Stimulated activated CD4-positive, alpha-beta T cell treated with anti-CD3 and anti-CD28 coated beads, Interleukin-1b, Interleukin-23, amount 100 ng/mL, for 1 hour (primary cell): ENCODE measurements at regions not wholly inside any gene's neighbourhood (a gene's known extent, or its start where the extent isn't known, plus 50 kb on each side); places are given as distances from the start of the nearest gene placed in this dataset.

Experiments used
- DNase-seq, 2 donors: peaks; one replicate each; pipeline ENCODE4 v3.0.0-alpha.2; 2020; ENCODE audit warnings: low read depth in 2 of 2

DNA sequence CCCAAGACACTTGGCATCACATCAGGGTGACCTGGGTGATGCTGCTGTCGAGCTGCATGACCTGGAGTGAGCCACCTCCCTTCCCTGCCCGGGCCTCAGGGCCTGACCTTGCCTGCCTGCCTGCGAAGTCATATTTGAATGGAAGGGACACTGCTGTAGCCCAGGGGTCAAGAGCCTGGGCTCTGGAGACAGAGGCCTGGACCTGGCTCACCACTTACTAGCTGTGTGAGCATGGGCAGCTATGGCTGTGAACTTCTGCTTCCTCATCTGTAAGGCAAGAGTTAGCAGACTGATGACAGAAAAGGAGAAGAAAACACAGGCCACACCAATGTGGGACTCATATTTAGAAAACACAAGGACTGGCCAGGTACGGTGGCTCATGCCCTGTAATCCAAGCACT, 118.7 kb downstream of the ZFP36L2 start:
- DNase-seq: no peak

DNA sequence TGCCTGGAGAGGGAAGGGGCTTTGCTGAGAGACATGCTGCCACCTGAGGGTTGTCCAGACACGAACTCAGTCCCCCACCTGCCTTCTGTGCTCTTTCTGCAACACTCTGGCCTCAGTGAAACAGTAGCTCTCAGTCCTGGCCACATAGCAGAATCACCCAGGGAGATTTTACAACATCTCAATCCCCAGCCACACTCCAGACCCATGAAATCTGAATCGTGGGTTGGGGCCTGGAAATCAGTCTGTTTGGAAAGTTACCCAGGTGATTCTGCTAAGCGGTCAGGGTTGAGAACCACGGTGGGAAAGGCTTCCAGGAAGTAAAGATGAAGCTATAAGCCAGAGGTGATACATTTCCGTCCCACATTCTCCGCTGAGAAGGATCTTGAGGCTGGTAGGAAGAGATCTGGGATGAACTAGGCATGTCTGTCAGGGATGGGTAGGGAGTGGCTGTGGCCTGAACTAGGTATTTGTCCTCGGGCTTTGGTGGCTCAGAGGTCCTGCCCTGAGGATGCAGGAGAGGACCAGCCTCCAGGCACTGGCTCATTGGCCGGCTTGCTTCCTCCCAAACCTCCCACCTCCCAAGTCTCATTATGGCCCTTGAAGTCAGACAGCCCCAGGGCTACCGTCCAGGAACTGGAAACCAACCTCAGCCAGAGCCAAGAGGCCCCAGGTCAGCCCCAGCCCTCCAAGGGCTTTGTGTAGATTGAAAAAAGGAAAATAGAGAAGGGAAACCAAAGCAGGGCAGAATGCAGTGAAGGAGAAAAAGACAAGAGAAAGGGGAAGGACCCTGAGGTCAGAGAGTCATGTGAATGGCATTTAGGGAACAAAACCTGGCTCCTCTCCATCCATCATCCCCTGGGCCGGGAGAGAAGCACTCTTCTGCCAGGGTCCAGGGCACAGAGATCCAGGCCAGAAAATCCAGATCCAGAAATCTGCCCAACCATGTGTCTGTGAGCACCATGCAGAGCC, 119.6 kb downstream of the ZFP36L2 start:
- no peak for DNase-seq

DNA sequence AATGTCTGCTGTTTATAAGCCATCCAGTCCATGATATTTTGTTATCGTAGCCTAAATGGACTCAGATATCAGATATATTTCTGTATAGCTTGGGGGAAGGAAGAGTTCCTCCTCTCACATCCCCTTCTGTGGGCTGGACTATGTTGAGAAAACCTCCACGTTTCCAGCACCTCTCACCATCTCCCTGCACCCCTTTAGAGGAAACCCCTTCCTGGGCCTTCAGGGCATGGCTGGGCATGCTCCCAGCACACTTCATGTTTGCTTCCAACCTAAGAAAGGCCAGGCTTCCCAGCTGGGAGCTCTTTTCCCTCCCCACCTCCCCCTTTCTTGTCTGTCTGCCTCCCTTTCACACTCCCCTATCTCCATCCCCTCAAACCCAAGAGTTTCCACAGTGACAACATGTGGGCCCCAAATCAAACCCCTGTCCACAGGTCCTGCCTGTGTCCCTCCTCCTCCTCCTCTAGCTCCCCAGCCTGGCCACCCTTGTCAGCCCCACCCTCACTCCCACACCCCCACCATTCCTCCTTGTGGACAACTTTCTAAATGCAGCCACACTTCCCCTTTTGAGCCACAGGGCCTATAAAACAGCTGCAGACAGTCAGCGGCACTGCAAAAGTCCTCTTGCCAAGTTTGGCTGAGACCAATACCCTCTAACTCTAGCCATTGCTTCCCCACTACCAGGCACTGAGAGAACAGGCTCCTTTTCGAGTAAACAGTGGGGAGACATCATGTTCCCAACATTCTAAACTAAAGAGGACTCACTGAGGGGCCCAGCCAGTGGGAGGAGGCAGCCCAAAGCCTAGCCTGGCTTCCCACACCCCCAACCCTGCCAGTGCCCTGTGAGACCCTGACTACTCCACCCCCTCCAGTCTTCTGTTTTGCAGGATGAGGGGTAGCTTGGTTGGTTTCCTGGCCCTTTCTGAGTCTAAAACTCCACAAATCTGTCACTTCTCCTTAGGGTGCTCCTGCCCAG, 120.5 kb downstream of the ZFP36L2 start:
- no peak for DNase-seq

DNA sequence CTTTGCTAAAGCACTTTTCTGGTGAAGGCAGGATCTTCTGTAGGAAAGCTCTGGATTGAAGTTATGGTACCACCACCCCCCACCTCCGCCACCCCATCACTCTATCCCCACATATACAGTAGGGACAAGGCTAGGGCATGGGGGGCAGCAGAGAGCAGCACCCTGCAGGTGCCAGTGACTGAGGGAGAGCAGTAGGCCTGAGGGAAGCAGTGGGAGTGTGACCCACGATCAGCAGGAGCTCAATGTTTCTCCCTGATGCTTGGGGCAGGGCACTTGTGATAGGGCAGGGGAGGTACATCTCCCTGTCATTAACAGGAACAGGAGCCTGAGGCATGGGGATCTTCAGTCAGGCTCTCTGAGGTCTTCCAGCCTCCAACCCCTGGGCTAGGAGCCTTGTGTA, 121.6 kb downstream of the ZFP36L2 start:
- no peak for DNase-seq

DNA sequence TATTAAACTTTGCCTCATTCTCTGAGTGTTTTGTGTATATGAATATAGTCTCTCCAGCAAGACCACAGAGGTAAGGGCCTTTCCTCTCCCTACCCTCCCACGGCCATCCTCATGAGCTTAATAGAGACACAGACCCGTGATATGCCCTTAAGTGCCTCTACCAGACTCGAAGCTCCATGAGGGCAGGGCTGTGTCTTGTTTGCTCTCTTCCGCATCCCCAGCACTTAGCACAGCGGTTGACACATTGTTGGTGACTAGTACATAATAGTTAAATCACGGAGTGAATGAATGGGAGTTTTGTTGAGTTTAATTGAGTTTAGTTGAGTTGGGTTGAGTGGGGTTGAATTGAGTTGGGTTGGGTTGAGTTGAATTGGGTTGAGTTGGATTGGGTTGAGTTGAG, 122.3 kb downstream of the ZFP36L2 start:
- DNase-seq: no peak

DNA sequence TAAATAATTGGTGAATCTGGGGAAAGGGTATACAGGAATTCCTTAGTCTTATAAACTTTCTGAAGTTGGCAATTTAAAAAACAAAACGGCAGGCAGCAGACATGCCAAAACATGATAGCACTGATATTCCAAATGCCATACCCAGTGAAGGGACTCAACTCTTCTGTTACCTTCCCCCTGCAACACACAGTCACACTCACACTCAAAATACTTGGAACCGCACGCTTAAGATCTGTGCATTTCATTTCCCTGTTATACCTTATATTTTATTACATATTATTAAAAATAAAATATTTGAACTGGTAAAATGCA, 123.4 kb downstream of the ZFP36L2 start:
- DNase-seq: no peak

DNA sequence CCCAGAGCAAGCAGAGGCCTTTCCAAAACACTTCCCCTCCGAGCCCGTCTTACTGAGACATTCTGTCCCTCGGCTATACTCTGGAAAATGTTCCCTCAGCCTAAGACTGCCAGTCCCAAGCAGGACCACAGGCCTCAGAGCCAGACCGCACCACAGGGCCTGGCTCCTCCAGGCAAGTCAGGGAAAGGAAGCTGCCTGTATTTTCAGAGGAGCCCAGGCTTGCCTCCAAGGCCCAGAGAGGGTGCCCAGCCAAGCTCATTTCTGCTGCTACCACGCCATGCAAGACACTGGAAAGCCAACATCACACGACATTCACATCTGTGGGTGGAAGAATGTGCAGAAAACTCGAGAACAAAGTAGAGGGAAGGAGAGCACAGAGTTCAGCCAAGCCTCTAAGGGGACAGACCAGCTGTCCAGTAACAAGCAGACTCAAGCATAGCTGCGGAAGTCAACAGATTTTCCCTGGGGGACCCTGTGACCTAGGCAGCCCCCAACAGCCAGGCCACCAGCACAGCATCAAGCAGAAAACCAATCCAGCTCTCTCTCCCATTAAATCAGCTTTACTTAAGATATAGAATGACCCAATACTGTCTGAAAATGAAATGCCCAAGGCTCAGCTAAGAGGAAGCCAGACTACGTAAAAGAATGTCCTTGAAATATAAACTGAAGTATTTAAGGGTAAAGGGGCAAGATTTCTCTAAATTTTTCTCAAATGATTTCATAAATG, 123.9 kb downstream of the ZFP36L2 start:
- no peak for DNase-seq

DNA sequence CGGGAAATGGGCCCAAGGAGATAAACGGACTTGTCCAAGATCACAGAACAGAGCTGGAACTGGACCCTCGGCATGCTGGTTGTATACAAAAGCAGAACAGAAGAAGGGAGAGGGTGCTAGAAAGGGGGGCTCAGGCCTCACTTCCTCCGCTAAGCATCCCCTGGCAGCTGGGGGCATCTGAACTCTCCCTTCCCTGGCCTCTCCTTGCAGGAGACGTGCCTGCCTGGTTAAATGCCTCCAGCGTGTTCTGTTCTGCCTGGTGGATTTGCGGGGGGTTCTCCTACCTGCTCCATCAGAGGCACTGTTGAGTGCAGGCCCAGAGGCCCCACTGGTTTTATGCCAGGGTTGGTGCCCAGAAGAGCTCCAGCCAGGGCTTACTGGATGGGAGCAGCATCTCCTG, 124.7 kb downstream of the ZFP36L2 start:
- no peak for DNase-seq

DNA sequence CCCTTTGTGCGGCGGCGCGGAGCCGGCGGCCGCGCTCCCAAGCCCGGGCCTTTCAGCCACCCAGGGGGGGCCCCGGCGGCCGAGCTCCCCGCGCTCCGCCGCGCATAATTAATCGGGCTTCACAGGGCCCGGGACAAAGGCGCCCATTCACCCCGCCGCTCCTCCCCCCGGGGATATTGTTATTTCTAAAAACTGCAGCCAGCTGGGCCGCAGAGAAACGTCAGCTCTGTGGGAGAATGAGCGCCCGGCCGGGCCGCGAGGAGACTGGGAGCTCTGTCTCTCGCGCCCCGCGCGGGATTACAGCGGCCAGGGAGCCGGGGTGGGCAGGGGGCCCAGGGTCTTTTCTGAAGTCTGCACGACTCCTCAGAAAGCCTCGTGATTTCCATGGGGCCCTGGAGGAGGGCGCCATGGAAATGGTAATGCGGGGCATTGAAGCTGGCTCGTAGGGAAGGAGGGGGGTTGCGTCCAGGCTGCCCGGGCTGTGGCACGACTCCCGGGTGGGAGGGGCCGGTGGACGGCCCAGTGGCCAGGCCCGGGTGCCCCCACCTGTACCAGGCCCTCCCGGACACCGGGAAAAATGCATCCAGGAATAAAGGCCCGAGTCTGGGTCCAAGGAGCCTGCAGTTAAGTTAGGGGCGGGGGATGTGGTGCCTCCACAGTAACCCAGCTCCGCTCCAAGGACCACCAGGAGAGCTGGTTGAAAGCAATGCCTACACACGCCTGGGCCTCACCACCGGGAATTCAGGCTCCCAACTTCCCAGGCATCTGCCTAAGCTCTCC, 125.3 kb downstream of the ZFP36L2 start:
- no peak for DNase-seq

DNA sequence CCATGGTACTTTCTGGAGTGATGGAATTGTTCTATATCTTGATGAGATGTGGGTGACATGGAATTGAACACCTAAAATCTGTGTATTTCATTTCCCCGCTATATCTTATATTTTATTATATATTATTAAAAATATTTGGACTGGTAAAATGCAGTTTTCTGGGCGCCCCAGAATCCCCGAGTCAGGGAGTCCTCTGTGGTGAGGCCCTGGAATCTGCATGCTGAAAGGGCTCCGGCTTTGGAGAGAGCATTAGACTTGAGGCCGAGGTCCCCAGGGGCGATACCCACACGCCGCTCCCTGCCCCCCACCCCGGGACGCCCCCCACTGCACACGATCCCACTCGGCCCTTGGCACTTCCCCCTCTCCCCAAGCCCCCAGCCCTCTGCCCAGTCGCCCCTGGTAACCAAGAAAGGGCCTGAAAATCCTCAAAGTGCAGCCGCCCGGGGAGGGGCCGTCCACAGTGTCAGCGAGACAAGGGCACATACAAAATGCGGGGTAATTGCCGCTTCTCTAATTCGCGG, 126.0 kb downstream of the ZFP36L2 start:
- DNase-seq: no peak

DNA sequence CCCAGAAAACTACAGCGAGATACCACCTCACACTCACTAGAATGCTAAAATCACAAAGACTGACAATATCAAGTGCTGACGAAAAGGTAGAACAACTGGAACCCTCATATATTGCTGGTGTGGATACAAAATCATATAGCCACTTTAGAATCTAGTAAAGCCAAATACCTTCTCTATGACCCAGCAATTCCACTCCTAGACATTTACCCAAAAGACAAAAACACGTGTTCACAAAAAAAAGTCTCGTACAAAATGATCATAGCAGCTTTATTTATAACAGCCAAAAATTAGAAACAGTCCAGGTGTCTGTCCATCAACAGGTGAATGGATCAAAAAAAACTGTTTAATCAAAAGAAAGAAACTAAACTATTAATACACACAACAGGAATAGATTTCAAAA, 126.6 kb downstream of the ZFP36L2 start:
- DNase-seq: no peak

DNA sequence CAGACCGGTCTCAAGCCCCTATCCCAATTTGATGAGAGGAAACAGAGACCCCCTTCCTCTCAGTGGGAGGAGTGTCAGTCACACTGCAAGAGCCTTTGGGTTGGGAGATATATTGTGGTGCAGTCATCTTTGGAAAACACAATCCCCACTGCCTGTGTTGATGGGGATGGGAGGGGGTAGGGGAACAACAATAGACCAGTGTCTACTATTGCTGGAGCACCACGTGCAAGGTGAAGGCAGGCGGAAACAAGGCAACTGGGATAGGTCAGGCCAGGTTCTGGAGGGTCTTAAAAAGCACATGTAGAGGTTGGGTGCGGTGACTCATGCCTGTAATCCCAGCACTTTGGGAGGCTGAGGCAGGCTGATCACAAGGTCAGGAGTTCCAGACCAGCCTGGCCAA, 127.9 kb downstream of the ZFP36L2 start:
- no peak for DNase-seq

DNA sequence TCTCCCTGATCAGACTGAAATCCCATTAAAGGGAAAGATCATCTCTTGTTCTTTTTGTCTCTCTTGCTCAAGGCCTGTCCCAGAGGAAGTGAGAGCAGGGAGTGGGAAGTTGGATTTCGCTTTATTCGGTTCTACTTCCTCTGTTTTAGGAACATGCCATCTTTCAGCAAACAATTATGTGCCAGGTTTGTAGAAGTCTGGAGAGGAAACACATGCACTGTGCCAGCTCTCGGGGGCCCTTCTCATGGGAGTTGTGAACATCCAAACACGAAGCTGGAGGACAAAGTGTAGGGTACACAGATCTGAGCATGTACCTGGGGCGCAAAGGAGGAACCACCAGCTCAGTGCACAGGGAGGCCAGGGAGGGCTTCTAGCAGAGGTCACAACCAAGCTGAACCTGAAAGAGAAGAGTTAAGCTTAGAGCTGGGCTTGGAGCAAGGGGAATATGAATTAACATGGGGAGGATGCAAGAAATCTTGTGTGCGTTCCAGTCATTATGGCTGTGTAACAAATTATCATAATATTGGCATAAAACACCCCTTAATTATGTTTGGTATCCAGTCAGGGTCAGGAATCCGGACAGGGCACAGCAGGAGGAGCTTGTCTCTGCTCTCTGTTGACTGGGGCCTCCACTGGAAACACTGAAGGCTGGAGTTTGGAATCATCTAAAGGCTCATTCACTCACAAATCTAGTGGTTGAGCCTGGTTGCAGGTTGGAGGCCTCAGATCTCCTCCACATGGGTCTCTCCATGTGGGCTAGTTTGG, 128.6 kb downstream of the ZFP36L2 start:
- no peak for DNase-seq

DNA sequence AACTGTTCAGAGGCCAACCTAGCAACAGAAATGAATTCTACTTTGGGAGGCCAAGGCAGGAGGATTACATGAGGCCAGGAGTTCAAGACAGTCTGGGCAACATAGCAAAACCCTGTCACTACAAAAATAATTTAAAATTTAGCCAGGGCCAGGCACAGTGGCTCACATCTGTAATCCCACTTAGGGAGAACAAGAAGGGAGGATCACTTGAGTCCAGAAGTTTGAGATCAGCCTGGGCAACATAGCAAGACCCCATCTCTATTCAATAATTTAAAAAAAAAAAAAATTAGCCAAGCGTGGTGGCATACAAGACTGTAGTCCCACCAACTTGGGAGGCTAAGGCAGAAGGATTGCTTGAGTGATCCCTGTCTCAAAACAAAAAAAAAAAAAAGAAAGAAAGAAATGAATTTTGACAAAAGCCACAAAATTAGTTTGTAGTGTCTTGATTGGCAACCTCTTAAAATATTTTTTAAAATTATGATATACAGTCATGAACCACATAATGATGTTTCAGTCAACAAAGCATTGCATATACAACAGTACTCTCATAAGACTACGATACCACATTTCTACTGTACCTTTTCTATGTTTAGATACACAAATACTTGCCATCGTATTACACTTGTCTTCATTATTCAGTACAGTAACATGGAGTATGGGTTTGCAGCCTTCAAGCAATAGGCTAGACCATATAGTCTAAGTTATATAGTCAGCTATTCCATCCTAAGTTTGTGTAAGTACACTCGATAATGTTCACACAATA, 130.7 kb downstream of the ZFP36L2 start:
- no peak for DNase-seq

DNA sequence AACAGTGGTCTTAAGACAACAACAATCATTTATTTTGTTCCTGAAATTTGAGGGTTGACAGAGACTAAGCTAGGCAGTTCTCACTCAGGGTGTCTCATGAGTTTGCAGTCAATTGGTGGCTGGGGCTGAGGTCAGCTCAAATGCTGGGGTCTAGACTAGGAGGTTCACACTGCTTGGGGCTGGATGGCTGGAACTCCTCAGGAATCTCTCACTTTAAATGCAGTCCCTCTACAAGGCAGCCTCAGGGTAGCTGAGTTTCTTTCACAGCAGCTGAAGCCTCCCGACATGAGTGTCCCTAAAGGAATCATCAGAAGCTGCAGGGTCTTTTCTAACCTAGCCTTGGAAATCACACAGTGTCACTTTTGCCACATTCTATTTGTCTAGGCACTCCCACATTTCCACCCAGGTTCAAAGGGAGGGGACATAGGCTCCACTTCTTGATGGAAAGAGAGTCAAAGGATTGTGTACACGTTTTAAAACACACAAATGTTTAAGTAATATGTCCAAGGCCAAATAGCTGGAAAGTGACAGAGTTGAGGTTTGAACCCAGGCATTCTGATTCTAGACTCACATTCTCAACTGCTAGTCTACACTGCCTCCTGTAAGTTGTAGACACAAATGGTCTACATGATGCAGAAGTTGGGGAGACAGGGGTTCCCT, 133.8 kb downstream of the ZFP36L2 start:
- no peak for DNase-seq

DNA sequence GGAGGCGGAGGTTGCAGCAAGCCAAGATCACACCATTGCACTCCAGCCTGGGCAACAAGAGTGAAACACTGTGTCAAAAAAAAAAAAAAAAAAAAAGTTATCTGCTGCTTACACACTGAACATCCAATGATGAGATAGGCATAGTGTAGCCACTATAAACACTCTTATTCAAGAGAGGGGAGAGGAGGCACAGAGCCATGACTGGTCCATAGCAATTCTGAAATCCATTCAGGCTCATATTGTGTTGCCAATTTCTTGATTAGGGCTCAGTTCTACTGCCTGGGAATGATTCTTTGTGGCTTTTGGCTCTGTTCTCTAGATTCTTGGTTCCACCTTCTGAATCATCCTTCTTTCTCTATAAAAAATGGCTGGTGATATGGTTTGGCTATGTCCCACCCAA, 136.1 kb downstream of the ZFP36L2 start:
- no peak for DNase-seq

DNA sequence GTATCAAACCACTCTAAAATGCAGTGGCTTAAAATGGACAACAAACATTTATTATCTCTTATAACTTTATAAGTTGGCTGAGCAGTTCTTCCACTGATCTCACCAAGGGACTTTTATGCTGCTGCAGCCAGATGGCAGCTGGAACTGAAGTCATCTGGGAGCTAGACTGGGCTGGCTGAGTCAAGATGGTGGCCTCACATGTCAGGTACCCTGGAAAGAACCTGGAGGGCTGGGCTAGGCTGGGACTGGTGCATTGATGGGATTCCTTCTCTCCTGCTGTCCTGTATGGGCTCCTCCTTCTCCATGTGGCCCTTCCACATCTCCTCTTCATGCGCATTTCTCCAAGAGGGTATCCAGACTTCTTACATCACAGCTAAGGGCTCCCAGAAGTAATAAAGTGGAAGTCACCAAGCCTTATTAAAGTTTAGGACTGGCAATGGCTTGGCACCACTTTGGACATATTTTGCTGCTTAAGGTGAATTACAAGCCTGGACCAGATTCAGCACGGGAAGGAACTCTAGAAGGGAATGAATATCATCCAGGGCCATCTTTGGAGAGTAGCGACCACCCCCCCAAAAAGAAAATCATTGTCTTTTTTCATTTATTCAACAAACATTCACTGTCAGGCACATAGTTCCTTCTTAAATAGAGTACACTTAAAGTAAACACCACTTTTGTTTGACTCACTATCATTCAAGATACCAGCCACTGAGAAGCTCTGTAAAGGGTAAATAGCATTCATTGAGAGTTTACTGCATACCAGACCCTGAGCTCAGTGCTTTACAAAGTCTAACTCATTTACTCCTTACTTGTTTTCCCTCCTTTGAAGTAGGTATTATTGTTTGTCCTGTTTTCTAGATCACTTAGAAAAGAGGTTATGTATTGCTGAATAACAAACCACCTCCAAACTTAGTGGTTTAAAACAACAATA, 138.0 kb downstream of the ZFP36L2 start:
- DNase-seq: no peak

DNA sequence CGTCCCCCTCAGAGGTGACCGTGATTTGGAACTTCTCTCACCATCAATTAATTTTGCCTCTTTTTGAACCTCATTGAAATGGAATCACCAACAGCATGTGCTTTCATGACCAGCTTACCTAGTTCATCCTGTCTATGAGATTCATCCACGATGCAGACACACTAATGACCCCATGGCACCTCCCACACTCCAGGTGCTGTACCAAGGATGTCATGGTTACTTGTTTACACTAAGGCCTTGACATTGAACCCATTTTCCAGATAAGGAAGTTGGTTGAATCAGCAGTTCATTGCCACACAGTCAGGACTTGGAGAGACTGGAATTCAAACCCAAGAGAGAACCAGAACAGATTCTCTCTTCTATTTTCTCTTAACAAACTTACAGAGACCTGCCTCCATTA, 139.0 kb downstream of the ZFP36L2 start:
- no peak for DNase-seq
